Heart right ventricle (tissue), 16 donors: ENCODE measurements at regions not wholly inside any gene's neighbourhood (a gene's known extent, or its start where the extent isn't known, plus 50 kb on each side); places are given as distances from the start of the nearest gene placed in this dataset.

Experiments used
- ATAC-seq, 8 donors: fragments of 200-7000 bp; cut with Tn5 transposase; one replicate each; pipeline ENCODE4 v1.9.1; 2020; ENCODE audit warnings: mild to moderate bottlenecking in 8 of 8, moderate library complexity in 8 of 8, moderate number of reproducible peaks in 1 of 8
- DNase-seq, 2 donors: peaks; one replicate each; pipeline ENCODE4 v3.0.0-alpha.2; 2020
- H3K27ac ChIP-seq, 10 donors: fragments of 200-600 bp; sonication (generic) in 2 of 10; one replicate each; pipeline versions ENCODE4 v1.5.0 to v1.8.0; 2020 to 2022; ENCODE audit warnings: mild to moderate bottlenecking in 3 of 10
- H3K27me3 ChIP-seq, 7 donors: fragments of 200-600 bp; one replicate each; pipeline ENCODE4 v1.8.0; 2021 to 2022; ENCODE audit warnings: mild to moderate bottlenecking in 2 of 7
- H3K36me3 ChIP-seq, 9 donors: fragments of 200-600 bp; sonication (generic) in 1 of 9; one replicate each; pipeline versions ENCODE4 v1.5.0 to v1.8.0; 2020 to 2022; ENCODE audit warnings: mild to moderate bottlenecking in 2 of 9
- H3K4me1 ChIP-seq, 9 donors: fragments of 200-600 bp; sonication (generic) in 1 of 9; one replicate each; pipeline versions ENCODE4 v1.5.0 to v1.8.0; 2020 to 2022; ENCODE audit warnings: mild to moderate bottlenecking in 4 of 9
- H3K4me3 ChIP-seq, 10 donors: fragments of 200-600 bp; sonication (generic) in 2 of 10; one replicate each; pipeline versions ENCODE4 v1.5.0 to v1.8.0; 2020 to 2022; ENCODE audit warnings: mild to moderate bottlenecking in 7 of 10, moderate library complexity in 2 of 10
- H3K9me3 ChIP-seq, 11 donors: fragments of 200-600 bp in 10 of 11; sonication (generic) in 2 of 11; one replicate each; pipeline versions ENCODE4 v1.5.0 to v1.8.0; 2013 to 2022; ENCODE audit warnings: mild to moderate bottlenecking in 2 of 11, control low read depth in 1 of 11, moderate library complexity in 1 of 11
- CTCF ChIP-seq, 9 donors: fragments of 200-600 bp; sonication (generic) in 2 of 9; IDR thresholded peaks; one replicate each; pipeline versions ENCODE4 v1.5.0 to v1.8.0; 2021 to 2022; ENCODE audit warnings: antibody characterized with exemption in 9 of 9, mild to moderate bottlenecking in 5 of 9, moderate library complexity in 1 of 9
- WGBS, 2 donors: extraction: QIAGEN DNeasy Blood & Tissue Kit; methylation state at CpG; one replicate each; pipeline ENCODE4 v1.1.7; 2013; ENCODE audit warnings: inconsistent platforms in 1 of 2; 5-methylcytosine and 5-hydroxymethylcytosine counted together
- intact Hi-C, 10 donors: fragments of 100-400 bp; cut with DNase I; formaldehyde crosslinking; loops; one replicate each; pipeline versions ENCODE4 v1.11.1 to v1.14.2; 2022
- donor health status: Arrhythmogenic right ventricular cardiomyopathy.
- donor health status: ischemic (EF 13 %, LVEDD 7.1; RV severe dilation, severe dysfunction).
- donor health status: healthy with polysubstance abuse.
- donor health status: DM: no; HTN: yes; CAD: no.
- donor health status: DM: no; HTN: no; CAD: no.
- donor health status: ischemic (EF 25% LVEDD 6.9; RV normal size, moderate dysfunction).
- donor health status: ischemic (EF 25% LVEDD 5.7; RV mildly dilated, moderate dysfunction).
- donor health status: healthy.
- donor health status: DM: yes; HTN: yes; CAD: no.
- donor health status: Ischemic cardiomyopathy.
- donor health status: ischemic (EF 35%, LVEDD 5.7; RV mildly dilated, moderate dysfunction).
- donor health status: nonischemic (EF 11% LVEDD 7.7; RV severe dilation, severe dysfunction).
- donor health status: DM: yes; HTN: yes; CAD: no.
- donor health status: PGD.
- donor health status: ischemic (EF 29% LVEDD 5.4; RV normal size, mild dysfunction).
- donor health status: nonischemic (EF 23%, LVEDD 6.1; RV moderate dilation, normal function).

DNA sequence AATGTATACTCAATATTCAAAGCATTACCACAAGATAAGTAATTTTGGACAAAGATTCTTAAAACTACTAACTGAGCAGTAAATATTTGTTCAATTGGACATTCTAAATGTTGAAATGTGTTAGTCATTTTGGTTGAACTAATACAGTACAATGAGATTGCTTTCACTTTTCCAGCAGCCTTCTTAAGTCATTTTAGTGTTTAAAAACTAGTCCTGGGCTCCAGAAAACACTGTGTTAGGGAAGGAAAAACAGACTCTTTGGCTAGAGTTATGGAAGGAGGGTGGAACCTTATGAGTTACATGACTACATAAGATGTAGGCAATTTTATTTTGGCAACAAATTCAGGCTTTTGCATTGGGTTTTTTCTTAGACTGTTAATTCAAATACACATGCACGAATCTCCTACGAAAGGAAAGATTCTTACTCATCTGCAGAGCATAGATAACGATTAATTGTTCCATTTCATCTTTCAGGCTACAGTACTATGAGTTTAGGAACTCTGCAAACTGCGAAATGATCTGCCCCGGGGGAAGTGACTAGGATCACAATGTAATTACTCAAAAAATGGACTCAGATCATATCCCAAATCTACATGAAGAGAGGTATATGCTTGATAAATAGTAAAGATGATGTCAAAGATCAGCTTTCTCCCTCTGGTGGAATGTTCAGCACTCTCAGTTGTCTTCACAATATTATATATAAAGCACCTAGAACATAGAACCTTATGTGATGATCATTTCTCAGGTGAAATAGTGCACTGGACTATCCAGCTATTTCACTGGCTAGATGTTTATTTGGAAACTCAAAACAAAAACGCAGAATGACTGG, 492.8 kb upstream of the MDFIC2 start:
- no peaks in the 10 kb centered on the region for H3K36me3 ChIP-seq
- peaks cover 0 to 4% (median 0%) of the 10 kb centered on the region in 11 donors for H3K9me3 ChIP-seq
- H3K4me1 ChIP-seq: peaks cover 0 to 13% (median 0%) of the 10 kb centered on the region in 9 donors
- DNase-seq: no peak
- H3K27me3 ChIP-seq: no peaks in the 10 kb centered on the region
- ATAC-seq: peak in 3 of 8 donors; percentile 46 to 50 (median 49)
- WGBS, 2 donors: 73 to 82% methylated on average over 6 of the region's 6 CpGs
- H3K27ac ChIP-seq: peak overlapping the region in 3 of 10 donors; percentile 8 to 13 (median 12)
- intact Hi-C loops: no loop called here
- H3K4me3 ChIP-seq: peak overlapping the region in 4 of 10 donors; percentile 4 to 25 (median 16)
- TF ChIP-seq CTCF (IDR thresholded peaks at IDR 0.05): no peak

- Histone ChIP-seq H3K4me1 (peaks cover 0 to 13% (median 0%) of the 10 kb centered on the region in 9 donors), H3K4me3 (no peak overlapping the region), H3K27ac (no peak overlapping the region), H3K27me3 (no peaks in the 10 kb centered on the region), H3K9me3 (peaks cover 0 to under 1% (median 0%) of the 10 kb centered on the region in 11 donors), H3K36me3 (no peaks in the 10 kb centered on the region)
- intact Hi-C loops: no loop called here
- DNase-seq (no peak), ATAC-seq (no peak)
- no peak for TF ChIP-seq CTCF (IDR thresholded peaks at IDR 0.05)
- WGBS, 2 donors: 93 to 97% methylated on average over 2 of the region's 2 CpGs
Observed at GRCh38 chr3:70803891-70804290, 491.5 kb upstream of the MDFIC2 start.

DNA sequence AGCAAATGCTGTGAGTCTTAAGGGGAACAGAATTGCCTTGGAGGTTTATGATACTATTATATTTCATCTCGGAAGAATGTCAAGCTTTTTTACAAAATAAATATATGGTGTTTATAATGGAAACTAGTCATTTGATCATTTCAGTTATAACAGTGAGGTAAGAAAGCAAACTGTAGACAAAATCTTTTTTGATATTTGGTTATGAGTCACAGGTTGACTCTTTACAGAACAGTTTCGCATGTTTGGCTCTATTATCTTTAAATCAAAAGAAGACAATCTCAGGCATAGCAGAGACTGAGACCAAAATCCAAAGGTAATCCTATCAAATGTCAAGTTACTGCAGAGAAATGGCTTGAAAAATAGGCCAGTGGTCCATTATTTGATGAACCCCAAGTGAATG, 490.9 kb upstream of the MDFIC2 start:
- Histone ChIP-seq H3K27ac (no peak overlapping the region), H3K36me3 (no peaks in the 10 kb centered on the region), H3K27me3 (no peaks in the 10 kb centered on the region), H3K4me1 (peaks cover 0 to 13% (median 0%) of the 10 kb centered on the region in 9 donors), H3K9me3 (no peaks in the 10 kb centered on the region), H3K4me3 (no peak overlapping the region)
- WGBS, 2 donors: 69 to 72% methylated on average over 2 of the region's 2 CpGs
- no peak for ATAC-seq
- no peak for DNase-seq
- intact Hi-C loops: no loop called here
- no peak for TF ChIP-seq CTCF (IDR thresholded peaks at IDR 0.05)

DNA sequence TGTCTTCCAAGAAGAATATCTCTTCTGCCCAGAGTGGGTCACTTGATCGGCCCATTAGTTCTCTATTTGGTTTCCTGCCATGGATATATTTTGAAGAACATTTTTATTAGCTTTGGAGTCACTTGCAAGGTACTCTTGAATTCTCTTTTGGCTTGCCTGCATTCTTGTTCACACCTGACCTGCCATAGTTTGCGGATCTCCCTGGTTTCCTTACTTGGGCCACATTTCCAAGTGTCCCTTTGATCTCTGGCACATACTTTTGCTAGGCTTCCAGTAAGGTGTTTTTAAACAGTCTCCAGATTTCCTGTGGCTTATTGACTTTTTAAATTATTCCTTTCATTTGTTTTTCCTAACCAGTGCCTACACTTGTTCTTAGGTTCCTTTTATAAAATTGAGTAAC, 488.5 kb upstream of the MDFIC2 start:
- Histone ChIP-seq H3K4me3 (no peak overlapping the region), H3K36me3 (no peaks in the 10 kb centered on the region), H3K9me3 (peaks cover 0 to 7% (median 0%) of the 10 kb centered on the region in 11 donors), H3K27me3 (no peaks in the 10 kb centered on the region), H3K4me1 (peaks cover 0 to 6% (median 0%) of the 10 kb centered on the region in 9 donors), H3K27ac (no peak overlapping the region)
- no peak for TF ChIP-seq CTCF (IDR thresholded peaks at IDR 0.05)
- no peak for ATAC-seq
- DNase-seq: no peak
- intact Hi-C loops: no loop called here
- WGBS, 2 donors: 82 to 91% methylated on average over 2 of the region's 2 CpGs
